Forelimb muscle (tissue), 1 donor: ENCODE measurements at regions not wholly inside any gene's neighbourhood (a gene's known extent, or its start where the extent isn't known, plus 50 kb on each side); places are given as distances from the start of the nearest gene placed in this dataset.
"Not testable (repeated sequence)": the region's sequence is repeated elsewhere in the genome, so short reads cannot be mapped to it uniquely, and the experiment has no call there.

Experiments used
- DNase-seq: peaks from one replicate; pipeline ENCODE4 v3.0.0-alpha.2; 2013; ENCODE audit warnings: low read depth

GRCh38 chr1:217138173-217138765, 415.0 kb upstream of the ESRRG start:
- no peak for DNase-seq

- no peak for DNase-seq
These were observed 414.1 kb upstream of the ESRRG start for GRCh38 chr1:217137210-217137881.

DNA sequence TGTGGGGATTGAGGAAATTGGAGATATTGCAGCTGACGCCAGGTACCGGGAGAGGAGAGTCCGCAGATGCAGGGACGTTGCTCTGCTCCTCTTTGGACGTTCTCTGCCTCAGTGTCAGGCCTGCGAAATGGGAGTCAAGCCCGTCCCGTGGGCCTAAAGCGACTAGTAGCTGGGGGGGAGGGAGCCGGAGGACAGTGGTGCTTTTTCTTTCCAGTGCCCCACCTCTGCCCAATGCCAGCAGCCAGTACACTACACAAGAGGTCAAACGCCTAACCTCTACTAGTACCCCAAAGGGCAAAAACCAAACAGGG, 413.6 kb upstream of the ESRRG start:
- DNase-seq = no peak

- no peak for DNase-seq
These were observed 413.0 kb upstream of the ESRRG start for GRCh38 chr1:217135987-217136894.

GRCh38 chr1:217135569-217135915, 412.3 kb upstream of the ESRRG start:
- DNase-seq = no peak

- no peak for DNase-seq
These were observed 411.8 kb upstream of the ESRRG start for GRCh38 chr1:217134857-217135568.

DNA sequence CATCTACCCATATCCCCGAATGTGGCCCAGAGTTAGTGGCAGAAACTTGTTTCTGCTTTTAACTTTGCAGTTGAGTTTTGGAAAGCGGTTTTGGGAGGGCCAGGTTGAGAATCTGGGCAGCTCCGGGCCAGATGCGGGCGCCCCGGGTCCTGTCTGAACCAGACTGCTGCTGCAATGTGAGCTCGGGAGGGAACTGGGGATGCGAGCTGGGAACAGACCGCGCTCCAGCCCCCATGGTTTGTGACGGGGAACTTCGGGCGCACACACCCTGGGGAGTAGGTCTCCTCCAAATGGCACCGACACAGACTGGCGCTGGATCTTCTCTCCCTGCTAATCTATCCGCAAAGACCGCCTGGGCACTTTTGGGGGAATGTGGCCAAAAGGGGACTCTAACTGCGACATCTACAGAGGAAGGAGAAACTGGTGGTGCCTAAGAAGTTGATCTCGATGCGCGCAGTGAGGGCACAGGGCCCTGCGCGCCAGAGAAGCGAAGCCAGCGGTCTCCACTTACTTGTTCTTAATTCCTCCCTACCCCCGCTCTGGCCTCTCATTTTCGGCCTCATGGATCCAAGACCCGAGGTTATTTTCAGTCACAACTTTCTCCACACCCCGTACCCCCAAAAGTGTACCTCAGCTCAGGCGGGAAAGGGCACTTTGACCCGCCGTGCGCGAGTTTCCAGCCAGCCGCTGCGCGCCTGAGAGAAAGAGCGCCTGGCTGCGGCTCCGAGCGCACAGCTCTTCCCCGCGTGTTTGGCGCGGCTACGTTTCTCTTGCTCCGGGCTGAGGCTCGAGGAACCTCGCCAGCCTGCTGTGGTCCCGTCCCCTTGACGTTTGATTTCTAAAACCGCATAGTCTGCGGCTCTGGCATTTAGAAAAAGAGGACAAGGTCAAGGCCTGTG, 411.0 kb upstream of the ESRRG start:
- no peak for DNase-seq

GRCh38 chr1:217133092-217133491, 409.9 kb upstream of the ESRRG start:
- DNase-seq = no peak

DNA sequence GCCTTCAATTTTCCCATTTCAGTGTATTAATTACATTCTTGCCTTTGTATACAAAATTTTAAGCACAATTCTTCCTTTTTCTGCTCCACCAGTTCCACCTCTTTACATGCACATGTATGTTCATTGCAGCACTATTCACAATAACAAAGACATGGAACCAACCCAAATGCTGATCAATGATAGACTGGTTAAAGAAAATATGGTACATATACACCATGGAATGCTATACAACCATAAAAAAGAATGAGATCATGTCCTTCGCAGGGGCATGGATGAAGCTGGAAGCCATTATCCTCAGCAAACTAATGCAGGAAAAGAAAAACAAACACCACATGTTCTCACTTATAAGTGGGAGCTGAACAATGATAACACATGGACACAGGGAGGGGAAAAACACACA, 400.1 kb upstream of the ESRRG start:
- DNase-seq = not testable (repeated sequence)

DNA sequence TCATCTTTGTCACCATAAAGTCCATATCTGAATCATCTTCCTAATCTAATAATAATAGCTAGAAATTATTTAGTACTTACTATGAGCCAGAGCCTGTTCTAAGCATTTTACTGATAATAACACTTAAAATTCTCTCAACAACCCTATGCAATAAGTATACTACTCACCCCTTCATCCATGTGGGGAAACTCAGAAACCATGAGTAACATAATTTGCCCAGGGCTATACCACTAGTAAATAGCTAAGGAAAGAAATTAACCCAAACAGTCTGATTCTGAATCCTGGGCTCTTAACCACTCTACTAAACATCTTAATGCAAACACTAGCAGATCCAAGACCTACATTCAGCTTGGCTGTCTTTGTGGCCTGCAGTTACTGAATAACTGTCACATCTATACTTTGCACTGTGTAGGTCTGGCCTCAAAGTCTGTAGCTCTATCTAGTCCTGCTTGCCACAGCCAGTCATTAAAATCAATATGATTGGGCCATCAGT, 394.8 kb upstream of the ESRRG start:
- DNase-seq = no peak

GRCh38 chr1:217115404-217116380, 392.5 kb upstream of the ESRRG start:
- DNase-seq = no peak

DNA sequence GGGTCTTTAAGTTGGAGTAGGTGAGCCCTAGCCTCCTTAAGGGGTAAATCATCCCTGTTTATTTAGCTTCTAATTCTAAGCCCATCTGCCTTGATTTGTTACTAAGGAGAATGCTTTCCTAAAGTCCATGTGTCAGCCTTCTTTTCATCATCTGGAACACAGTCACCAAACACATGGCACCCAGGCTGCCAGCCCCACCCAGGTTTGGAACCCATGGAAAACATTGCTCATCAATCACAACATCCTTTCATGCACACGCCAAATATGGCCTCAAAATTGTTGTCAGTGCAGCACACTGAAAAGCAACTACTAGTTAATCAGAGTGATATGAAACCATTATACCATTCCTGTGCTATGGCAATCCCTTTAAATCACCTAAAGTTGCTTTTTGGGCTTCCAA, 386.7 kb upstream of the ESRRG start:
- DNase-seq = no peak

DNA sequence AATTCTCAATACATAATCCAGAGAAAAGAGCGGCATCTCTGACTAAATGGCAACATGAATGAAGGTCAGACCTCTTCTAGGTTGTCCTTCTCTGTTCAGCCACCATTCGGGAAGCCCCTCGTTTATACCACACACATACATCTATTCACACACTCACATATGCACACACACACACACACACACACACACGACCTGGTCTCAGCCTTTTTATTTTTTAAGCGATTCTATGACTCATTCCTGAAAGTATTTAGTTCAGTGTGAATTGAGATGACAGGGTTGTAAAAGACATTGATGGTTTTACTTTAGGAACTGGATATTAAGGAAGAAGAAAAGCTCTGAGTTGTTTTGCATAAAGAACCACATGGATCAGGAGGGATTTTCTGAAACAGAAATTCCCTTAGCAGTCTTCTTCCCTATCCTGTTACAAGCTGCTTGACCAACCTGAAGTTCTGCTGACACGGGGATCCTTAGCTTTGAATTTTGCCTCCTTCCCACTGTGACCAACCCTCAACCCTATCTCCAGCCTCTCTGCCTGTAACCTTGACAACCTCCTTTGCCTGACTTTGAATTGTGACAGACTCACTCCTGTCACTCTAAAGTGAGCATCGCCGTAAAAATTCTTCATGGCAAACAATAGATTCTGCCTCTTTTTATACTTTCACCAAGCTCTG, 383.1 kb upstream of the ESRRG start:
- no peak for DNase-seq

DNA sequence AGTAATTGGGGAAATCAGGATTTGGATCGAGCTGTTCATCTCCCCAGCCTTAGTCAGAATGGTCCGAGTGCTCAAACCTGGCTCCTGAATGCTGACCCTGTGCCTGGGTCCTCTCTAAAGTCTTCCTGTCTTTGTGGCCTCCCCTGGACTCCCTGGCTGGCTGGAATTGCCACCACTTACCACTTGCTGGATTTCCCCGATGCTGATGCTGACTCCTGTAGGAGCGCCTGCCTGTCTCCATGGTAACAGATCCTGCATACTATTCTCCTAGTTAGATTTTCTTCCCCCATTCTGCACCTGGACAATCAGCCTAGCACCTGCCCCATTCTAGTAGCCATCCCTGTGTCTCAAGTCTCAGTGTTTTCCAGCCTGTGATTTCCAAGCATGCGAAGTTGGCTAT, 382.2 kb upstream of the ESRRG start:
- no peak for DNase-seq

DNA sequence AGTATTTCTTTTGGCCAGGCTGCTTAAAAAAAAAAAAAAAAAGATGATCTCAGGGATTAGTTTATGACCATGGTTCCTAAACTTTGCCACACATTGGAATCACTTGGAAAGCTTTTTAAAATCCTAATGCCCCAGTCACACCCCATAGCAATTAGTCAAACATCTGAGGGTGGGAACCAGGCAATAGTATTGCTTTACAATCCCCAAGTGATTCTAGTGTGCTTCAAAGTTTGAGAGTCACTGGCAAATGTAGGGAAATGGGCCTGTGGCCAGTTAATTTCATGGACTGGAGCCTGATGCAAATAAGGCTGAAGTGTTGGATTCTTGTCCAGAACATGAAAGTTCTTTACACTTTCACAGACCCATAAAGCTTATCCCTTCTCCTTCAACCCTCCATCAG, 374.6 kb upstream of the ESRRG start:
- no peak for DNase-seq

- DNase-seq = no peak
These were observed 373.0 kb upstream of the ESRRG start for GRCh38 chr1:217096200-217096599.

DNA sequence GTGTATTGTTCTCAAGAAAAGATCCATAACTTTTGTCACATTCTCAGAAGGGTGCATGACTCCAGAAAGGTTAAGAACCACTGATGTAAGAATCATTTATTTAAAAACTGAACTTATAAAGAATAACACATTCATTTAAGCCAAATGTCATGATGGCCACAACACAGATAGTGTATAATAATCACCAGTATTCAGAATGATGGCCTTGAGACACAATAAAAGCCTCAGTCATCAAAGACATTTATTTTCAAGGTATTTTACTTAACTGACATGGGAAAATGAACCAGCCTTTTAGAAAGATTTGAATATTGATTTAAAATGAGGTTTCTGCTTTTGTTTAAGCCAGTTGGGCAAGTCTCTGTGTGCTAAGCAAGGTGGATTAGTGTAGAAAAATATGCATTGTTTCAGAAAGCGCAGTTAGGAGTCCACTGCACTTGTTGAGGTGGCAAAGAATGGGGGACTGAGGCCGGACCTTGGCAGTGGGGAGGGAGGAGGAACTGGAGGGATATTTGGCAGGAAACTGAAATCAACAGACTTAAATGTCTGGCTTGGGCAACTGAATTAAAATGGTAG, 371.9 kb upstream of the ESRRG start:
- no peak for DNase-seq

- no peak for DNase-seq
These were observed 368.3 kb upstream of the ESRRG start for GRCh38 chr1:217091561-217091960.
